Esophagus (tissue), 2 donors: ENCODE measurements at regions not wholly inside any gene's neighbourhood (a gene's known extent, or its start where the extent isn't known, plus 50 kb on each side); places are given as distances from the start of the nearest gene placed in this dataset.

Experiments
- H3K27ac ChIP-seq, 2 donors: one replicate each; pipeline ENCODE4 v1.5.1; 2013; ENCODE audit warnings: low read depth in 2 of 2, mild to moderate bottlenecking in 2 of 2, inconsistent platforms in 1 of 2, low read length in 1 of 2, moderate library complexity in 1 of 2
- H3K27me3 ChIP-seq, 2 donors: one replicate each; pipeline ENCODE4 v1.6.1; 2013; ENCODE audit warnings: low read length in 2 of 2, control low read depth in 1 of 2, mild to moderate bottlenecking in 1 of 2; ENCODE audit not compliant: insufficient read depth in 2 of 2, control insufficient read depth in 1 of 2
- H3K36me3 ChIP-seq, 2 donors: one replicate each; pipeline ENCODE4 v1.6.1; 2013; ENCODE audit warnings: low read length in 1 of 2; ENCODE audit not compliant: control insufficient read depth in 2 of 2, insufficient read depth in 2 of 2
- H3K4me1 ChIP-seq, 2 donors: one replicate each; pipeline ENCODE4 v1.6.1; 2013; ENCODE audit warnings: low read length in 1 of 2; ENCODE audit not compliant: control insufficient read depth in 2 of 2, insufficient read depth in 2 of 2
- H3K4me3 ChIP-seq, 2 donors: one replicate each; pipeline ENCODE4 v1.5.1; 2013; ENCODE audit warnings: low read length in 2 of 2, mild to moderate bottlenecking in 2 of 2, low read depth in 1 of 2, moderate library complexity in 1 of 2
- H3K9me3 ChIP-seq, 2 donors: one replicate each; pipeline ENCODE4 v1.6.1; 2013; ENCODE audit warnings: mild to moderate bottlenecking in 2 of 2, low read depth in 1 of 2, low read length in 1 of 2, moderate library complexity in 1 of 2; ENCODE audit not compliant: control insufficient read depth in 2 of 2, insufficient read depth in 1 of 2
- WGBS, 2 donors: extraction: QIAGEN DNeasy Blood & Tissue Kit; methylation state at CpG; one replicate each; pipeline ENCODE4 v1.1.7; 2013; 5-methylcytosine and 5-hydroxymethylcytosine counted together
- donor health status: healthy with polysubstance abuse.
- donor health status: Bipolar disorder and iron deficiency.

DNA sequence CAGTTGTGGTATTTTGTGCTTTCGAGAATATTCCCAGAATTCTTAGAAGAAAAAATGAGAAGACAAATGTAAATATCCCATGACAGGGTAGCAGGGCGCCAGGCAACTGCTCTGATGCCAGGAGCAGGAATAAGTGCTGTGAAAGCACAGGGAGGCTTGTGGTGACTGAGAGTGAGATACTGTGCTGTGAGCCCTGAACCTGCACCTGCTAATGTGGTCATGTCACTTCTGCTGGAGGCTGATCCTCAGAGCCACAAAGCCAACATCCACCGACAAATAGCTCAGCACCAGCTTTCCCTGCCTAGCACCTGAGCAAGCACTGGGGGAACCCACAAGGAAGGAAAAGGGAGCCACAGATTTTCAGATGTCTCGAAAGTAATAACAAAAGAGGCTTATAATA lies 368.6 kb upstream of the CDH4 start:
- no peaks in the 10 kb centered on the region for H3K36me3 ChIP-seq
- no peak overlapping the region for H3K27ac ChIP-seq
- no peaks in the 10 kb centered on the region for H3K9me3 ChIP-seq
- H3K4me3 ChIP-seq = no peak overlapping the region
- WGBS, 2 donors = 61 to 70% methylated on average over 4 of the region's 4 CpGs
- H3K27me3 ChIP-seq = no peaks in the 10 kb centered on the region
- no peaks in the 10 kb centered on the region for H3K4me1 ChIP-seq

- Histone ChIP-seq H3K4me3 (no peak overlapping the region), H3K36me3 (no peaks in the 10 kb centered on the region), H3K4me1 (no peaks in the 10 kb centered on the region), H3K9me3 (no peaks in the 10 kb centered on the region), H3K27ac (no peak overlapping the region), H3K27me3 (no peaks in the 10 kb centered on the region)
- 92 to 97% methylated on average over 3 of the region's 3 CpGs for WGBS, 2 donors
These were observed 367.8 kb upstream of the CDH4 start for GRCh38 chr20:60884277-60884676.

DNA sequence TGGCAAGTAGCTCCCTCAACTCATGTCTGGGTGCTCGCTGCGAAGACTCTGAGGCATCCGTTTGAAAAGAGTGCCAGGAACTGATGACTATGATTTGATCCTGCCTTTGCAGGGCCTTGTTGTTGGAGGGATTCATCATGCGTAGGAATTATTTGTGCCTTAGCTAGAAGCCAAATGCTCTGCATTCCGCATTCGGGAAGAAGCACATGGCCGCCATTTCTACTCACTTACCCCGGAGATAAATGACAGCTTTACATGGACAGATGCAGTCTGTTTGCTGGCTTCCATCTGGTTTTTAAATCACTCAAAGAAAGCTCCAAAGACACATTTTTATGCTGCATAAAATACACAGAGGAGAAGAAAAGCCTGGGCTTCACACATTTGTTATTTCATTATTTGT lies 363.3 kb upstream of the CDH4 start:
- no peak overlapping the region for H3K27ac ChIP-seq
- H3K36me3 ChIP-seq = no peaks in the 10 kb centered on the region
- WGBS, 2 donors = 75 to 77% methylated on average over 8 of the region's 8 CpGs
- H3K4me1 ChIP-seq = no peaks in the 10 kb centered on the region
- no peaks in the 10 kb centered on the region for H3K9me3 ChIP-seq
- no peak overlapping the region for H3K4me3 ChIP-seq
- no peaks in the 10 kb centered on the region for H3K27me3 ChIP-seq

DNA sequence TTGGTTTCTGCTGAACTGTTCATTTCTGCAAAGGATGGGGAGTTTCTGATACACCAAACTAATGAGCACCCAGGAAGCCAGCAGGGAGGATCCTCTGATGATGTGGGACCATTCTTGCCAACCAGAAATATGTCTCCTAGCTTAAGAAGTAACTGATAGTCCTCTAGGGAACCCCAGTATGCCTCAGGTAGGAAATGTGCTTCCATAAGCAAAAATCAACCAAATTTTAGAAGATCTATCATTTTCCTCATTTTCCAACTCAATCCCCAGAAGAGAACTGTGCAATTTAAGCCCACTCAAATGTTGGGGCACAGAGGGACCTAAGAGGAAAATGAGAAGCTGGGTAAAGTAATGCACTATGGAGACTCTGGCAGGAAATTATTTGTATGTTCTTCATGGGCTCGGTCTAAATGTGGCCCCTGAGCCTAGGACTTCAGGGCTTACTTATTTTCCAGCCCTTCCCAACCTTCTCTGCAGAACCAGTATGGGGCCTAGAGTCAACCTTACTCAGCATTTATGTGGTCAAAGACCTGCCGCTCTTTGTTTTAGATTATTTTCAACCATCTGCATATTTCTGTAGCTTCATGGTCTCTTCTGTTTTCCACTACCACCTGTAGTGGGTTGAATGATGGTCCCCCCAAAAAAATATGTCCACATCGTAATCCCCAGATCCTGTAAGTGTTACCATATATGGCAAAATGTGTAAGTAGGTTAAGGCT lies 359.8 kb upstream of the CDH4 start:
- no peak overlapping the region for H3K27ac ChIP-seq
- peaks cover 0 to 3% of the 10 kb centered on the region in 2 donors for H3K9me3 ChIP-seq
- 76 to 77% methylated on average over 3 of the region's 3 CpGs for WGBS, 2 donors
- H3K36me3 ChIP-seq = no peaks in the 10 kb centered on the region
- no peaks in the 10 kb centered on the region for H3K27me3 ChIP-seq
- no peak overlapping the region for H3K4me3 ChIP-seq
- H3K4me1 ChIP-seq = no peaks in the 10 kb centered on the region

DNA sequence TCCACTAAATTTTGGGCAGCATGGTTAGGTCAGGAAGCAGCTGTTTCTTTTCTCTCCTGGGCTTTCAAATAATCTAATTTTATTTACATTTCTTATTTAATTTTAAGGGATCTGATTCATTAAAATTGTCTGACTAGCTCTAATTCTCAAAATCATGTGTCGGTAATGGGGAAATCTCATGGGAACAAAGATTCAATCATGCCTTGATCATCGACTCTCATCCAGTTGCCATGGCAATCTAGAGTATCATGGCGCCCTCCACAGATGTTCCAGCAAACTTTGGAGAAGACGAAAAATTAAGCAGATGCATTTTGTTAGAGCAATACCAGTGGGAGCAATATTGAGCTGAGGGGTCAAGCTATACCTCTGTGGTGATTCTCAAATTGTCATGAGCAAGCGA lies 358.0 kb upstream of the CDH4 start:
- Histone ChIP-seq H3K27ac (no peak overlapping the region), H3K4me1 (no peaks in the 10 kb centered on the region), H3K4me3 (no peak overlapping the region), H3K36me3 (no peaks in the 10 kb centered on the region), H3K27me3 (no peaks in the 10 kb centered on the region), H3K9me3 (peaks cover 0 to 3% of the 10 kb centered on the region in 2 donors)
- 74 to 81% methylated on average over 5 of the region's 5 CpGs for WGBS, 2 donors

DNA sequence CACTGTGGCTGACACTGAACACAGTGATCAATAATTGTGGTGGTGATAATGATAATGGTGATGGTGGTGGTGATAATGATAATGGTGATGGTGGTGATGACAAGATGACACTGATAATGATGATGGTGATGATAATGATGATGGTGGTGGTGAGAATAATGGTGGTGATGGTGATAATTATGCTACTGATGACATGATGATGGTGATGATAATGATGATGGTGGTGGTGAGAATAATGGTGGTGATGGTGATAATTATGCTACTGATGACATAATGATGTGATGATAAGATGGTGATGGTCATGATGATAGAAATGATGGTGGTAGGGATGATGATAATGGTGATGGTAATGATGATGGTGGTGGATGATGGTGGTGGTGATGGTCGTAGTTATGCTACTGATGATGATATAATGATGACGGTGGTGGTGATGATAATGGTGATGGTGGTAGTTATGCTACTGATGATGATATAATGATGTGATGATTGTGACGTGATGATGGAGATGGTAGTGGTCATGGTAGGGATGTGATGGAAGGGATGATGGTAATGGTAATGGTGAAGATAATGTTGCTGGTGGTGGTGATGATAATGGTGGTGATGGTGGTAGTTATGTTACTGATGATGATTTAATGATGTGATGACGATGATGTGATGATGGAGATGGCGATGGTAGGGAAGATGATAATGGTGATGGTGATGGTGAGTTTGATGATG lies 356.5 kb upstream of the CDH4 start:
- H3K27me3 ChIP-seq = no peaks in the 10 kb centered on the region

GRCh38 chr20:60897976-60898375 lies 354.1 kb upstream of the CDH4 start:
- Histone ChIP-seq H3K4me3 (no peak overlapping the region), H3K27me3 (no peaks in the 10 kb centered on the region), H3K27ac (no peak overlapping the region), H3K36me3 (no peaks in the 10 kb centered on the region), H3K4me1 (no peaks in the 10 kb centered on the region), H3K9me3 (peaks cover 3 to 10% of the 10 kb centered on the region in 2 donors)
- WGBS, 2 donors = 42 to 51% methylated on average over 2 of the region's 2 CpGs

More for the DNA sequence above, 356.5 kb upstream of the CDH4 start:
- H3K27ac ChIP-seq = no peak overlapping the region
- H3K4me1 ChIP-seq = no peaks in the 10 kb centered on the region
- no peaks in the 10 kb centered on the region for H3K36me3 ChIP-seq
- peaks cover 0 to 3% of the 10 kb centered on the region in 2 donors for H3K9me3 ChIP-seq
- 84 to 91% methylated on average over 5 of the region's 5 CpGs for WGBS, 2 donors
- no peak overlapping the region for H3K4me3 ChIP-seq

GRCh38 chr20:60899320-60899719 lies 352.7 kb upstream of the CDH4 start:
- H3K36me3 ChIP-seq = no peaks in the 10 kb centered on the region
- peaks cover 5 to 10% of the 10 kb centered on the region in 2 donors for H3K9me3 ChIP-seq
- no peak overlapping the region for H3K4me3 ChIP-seq
- no peak overlapping the region for H3K27ac ChIP-seq
- H3K27me3 ChIP-seq = no peaks in the 10 kb centered on the region
- H3K4me1 ChIP-seq = no peaks in the 10 kb centered on the region
- 53 to 60% methylated on average over 2 of the region's 2 CpGs for WGBS, 2 donors

GRCh38 chr20:60900618-60901017 lies 351.4 kb upstream of the CDH4 start:
- H3K27me3 ChIP-seq = no peaks in the 10 kb centered on the region
- H3K36me3 ChIP-seq = no peaks in the 10 kb centered on the region
- no peak overlapping the region for H3K27ac ChIP-seq
- no peak overlapping the region for H3K4me3 ChIP-seq
- H3K9me3 ChIP-seq = peaks cover 5 to 10% of the 10 kb centered on the region in 2 donors
- H3K4me1 ChIP-seq = no peaks in the 10 kb centered on the region
- WGBS, 2 donors = 46 to 52% methylated on average over 5 of the region's 5 CpGs

DNA sequence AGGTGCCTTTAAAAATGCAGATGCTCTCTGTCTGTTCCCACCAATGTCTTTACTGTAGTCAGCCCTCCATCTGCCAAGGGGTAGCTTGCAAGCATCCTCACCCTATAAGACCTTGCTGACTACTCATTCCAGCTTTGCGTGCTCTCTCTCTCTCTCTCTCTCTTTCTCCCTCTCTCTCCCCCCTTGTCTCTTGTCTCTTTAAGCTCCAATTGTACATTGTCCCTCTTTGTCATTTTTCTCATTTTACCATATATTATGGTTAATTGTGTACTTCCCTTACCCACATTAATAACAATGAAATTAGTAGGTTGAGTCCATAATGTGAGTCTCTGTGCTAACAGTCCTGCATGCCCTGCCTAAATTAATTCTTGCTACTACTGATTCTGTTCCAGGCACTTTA lies 350.2 kb upstream of the CDH4 start:
- Histone ChIP-seq H3K27ac (no peak overlapping the region), H3K9me3 (peaks cover 5 to 9% of the 10 kb centered on the region in 2 donors), H3K27me3 (no peaks in the 10 kb centered on the region), H3K4me3 (no peak overlapping the region), H3K36me3 (no peaks in the 10 kb centered on the region), H3K4me1 (no peaks in the 10 kb centered on the region)
- 93 to 100% methylated on average over 1 of the region's 1 CpG for WGBS, 2 donors
